A673 (cell line): ENCODE measurements at regions not wholly inside any gene's neighbourhood (a gene's known extent, or its start where the extent isn't known, plus 50 kb on each side); places are given as distances from the start of the nearest gene placed in this dataset.

Experiments used
- BruUV-seq: library from RNA; stranded (reverse); fragments of 400-500 nt; replicated peaks from 2 replicates; lab custom pipeline; 2021; lab: Mats Ljungman, UMichigan
- CTCF ChIA-PET: fragments of 300-600 bp; sonication (Branson Sonifier 250); formaldehyde crosslinking; loops from one replicate; lab custom pipeline; 2022; ENCODE audit warnings: antibody characterized with exemption; lab: Charles Lee
- POLR2A ChIA-PET: fragments of 300-600 bp; sonication (Branson Sonifier 250); formaldehyde crosslinking; loops from one replicate; lab custom pipeline; 2022; ENCODE audit warnings: antibody characterized with exemption; ENCODE audit not compliant: low non-redundant PET; lab: Charles Lee
- DNase-seq: peaks from one replicate; pipeline ENCODE4 v3.0.0-alpha.2; 2015; ENCODE audit warnings: low spot score
- H3K27ac ChIP-seq: fragments of 200-600 bp; sonication (generic); 2 replicates; pipeline ENCODE4 v1.5.1; 2016; ENCODE audit warnings: mixed run types, low read depth, mild to moderate bottlenecking, mixed read lengths, antibody characterized with exemption, low read length; ENCODE audit not compliant: poor library complexity, severe bottlenecking
- H3K27me3 ChIP-seq: fragments of 200-600 bp; sonication (generic); replicated peaks from 2 replicates; pipeline ENCODE4 v1.6.1; 2017; ENCODE audit warnings: mixed run types, low read depth, mild to moderate bottlenecking, mixed read lengths, antibody characterized with exemption, low read length; ENCODE audit not compliant: insufficient read depth, poor library complexity
- H3K36me3 ChIP-seq: fragments of 200-600 bp; sonication (generic); 2 replicates; pipeline ENCODE4 v1.6.1; 2016; ENCODE audit warnings: mixed run types, mild to moderate bottlenecking, mixed read lengths, antibody characterized with exemption, low read length; ENCODE audit not compliant: insufficient read depth, poor library complexity, severe bottlenecking
- H3K4me1 ChIP-seq: fragments of 200-600 bp; sonication (generic); 2 replicates; pipeline ENCODE4 v1.6.1; 2017; ENCODE audit warnings: mixed run types, mild to moderate bottlenecking, mixed read lengths, antibody characterized with exemption, low read length; ENCODE audit not compliant: insufficient read depth, poor library complexity, severe bottlenecking
- H3K4me3 ChIP-seq: fragments of 200-600 bp; sonication (generic); 2 replicates; pipeline ENCODE4 v1.5.1; 2016; ENCODE audit warnings: low read depth, mixed run types, mild to moderate bottlenecking, mixed read lengths, low read length; ENCODE audit not compliant: poor library complexity, severe bottlenecking
- H3K9me3 ChIP-seq: fragments of 200-600 bp; sonication (generic); 2 replicates; pipeline ENCODE4 v1.6.1; 2016; ENCODE audit warnings: mixed run types, low read depth, mild to moderate bottlenecking, mixed read lengths, antibody characterized with exemption, low read length; ENCODE audit not compliant: poor library complexity, severe bottlenecking
- CTCF ChIP-seq: fragments of 300-800, 200-600 bp; sonication (generic); conservative IDR thresholded peaks from 2 replicates; pipeline ENCODE4 v1.5.1; 2017; ENCODE audit warnings: low read depth, mild to moderate bottlenecking, antibody characterized with exemption, low read length, moderate library complexity, mixed read lengths
- EZH2 ChIP-seq: fragments of 200-600 bp; sonication (generic); IDR thresholded peaks from 2 replicates; pipeline ENCODE4 v1.6.1; 2017; ENCODE audit warnings: borderline replicate concordance, low read depth, mild to moderate bottlenecking, mixed read lengths, antibody characterized with exemption, low read length; ENCODE audit not compliant: poor library complexity, severe bottlenecking
- intact Hi-C: fragments of 100-400 bp; cut with micrococcal nuclease; formaldehyde crosslinking; loops from one replicate; pipeline ENCODE4 v1.10.0; 2022; ENCODE audit not compliant: unreplicated experiment

GRCh38 chr13:40483601-40484000, 182.8 kb downstream of the FOXO1 start:
- H3K9me3 ChIP-seq, result no peaks in the 10 kb centered on the region
- no peak for DNase-seq
- no peak for TF ChIP-seq EZH2
- no peak for TF ChIP-seq CTCF
- no peak overlapping the region for H3K4me3 ChIP-seq
- no peaks in the 10 kb centered on the region for H3K4me1 ChIP-seq
- ChIA-PET CTCF (no interaction called here), POLR2A (no interaction called here)
- H3K27me3 ChIP-seq, result no peaks in the 10 kb centered on the region
- intact Hi-C loops, result no loop called here
- BruUV-seq, result no TSS peak
- no peak overlapping the region for H3K27ac ChIP-seq
- no peaks in the 10 kb centered on the region for H3K36me3 ChIP-seq

- Histone ChIP-seq H3K9me3 (no peaks in the 10 kb centered on the region), H3K4me3 (no peak overlapping the region), H3K36me3 (no peaks in the 10 kb centered on the region), H3K4me1 (no peaks in the 10 kb centered on the region), H3K27ac (no peak overlapping the region), H3K27me3 (no peaks in the 10 kb centered on the region)
- intact Hi-C loops, result no loop called here
- DNase-seq, result no peak
- ChIA-PET CTCF (no interaction called here), POLR2A (no interaction called here)
- TF ChIP-seq CTCF, result no peak
- no peak for TF ChIP-seq EZH2
- no TSS peak for BruUV-seq
Observed at GRCh38 chr13:40484101-40484800, 182.2 kb downstream of the FOXO1 start.

GRCh38 chr13:40484974-40485373, 181.5 kb downstream of the FOXO1 start:
- Histone ChIP-seq H3K36me3 (no peaks in the 10 kb centered on the region), H3K4me3 (no peak overlapping the region), H3K27me3 (no peaks in the 10 kb centered on the region), H3K9me3 (no peaks in the 10 kb centered on the region), H3K27ac (no peak overlapping the region), H3K4me1 (no peaks in the 10 kb centered on the region)
- POLR2A ChIA-PET, result no interaction called here
- TF ChIP-seq CTCF (no peak), EZH2 (no peak)
- intact Hi-C loops, result no loop called here
- no peak for DNase-seq
- BruUV-seq, result no TSS peak
- CTCF ChIA-PET, result no interaction called here
